Fibroblast of skin of left quadriceps (primary cell): ENCODE measurements at regions not wholly inside any gene's neighbourhood (a gene's known extent, or its start where the extent isn't known, plus 50 kb on each side); places are given as distances from the start of the nearest gene placed in this dataset.
"Not testable (repeated sequence)": the region's sequence is repeated elsewhere in the genome, so short reads cannot be mapped to it uniquely, and the experiment has no call there.

ENCODE experiments used
- DNase-seq, 2 experiments: peaks; one replicate each; pipeline ENCODE4 v3.0.0-alpha.2; 2013; ENCODE audit warnings: low read depth in 2 of 2

DNA sequence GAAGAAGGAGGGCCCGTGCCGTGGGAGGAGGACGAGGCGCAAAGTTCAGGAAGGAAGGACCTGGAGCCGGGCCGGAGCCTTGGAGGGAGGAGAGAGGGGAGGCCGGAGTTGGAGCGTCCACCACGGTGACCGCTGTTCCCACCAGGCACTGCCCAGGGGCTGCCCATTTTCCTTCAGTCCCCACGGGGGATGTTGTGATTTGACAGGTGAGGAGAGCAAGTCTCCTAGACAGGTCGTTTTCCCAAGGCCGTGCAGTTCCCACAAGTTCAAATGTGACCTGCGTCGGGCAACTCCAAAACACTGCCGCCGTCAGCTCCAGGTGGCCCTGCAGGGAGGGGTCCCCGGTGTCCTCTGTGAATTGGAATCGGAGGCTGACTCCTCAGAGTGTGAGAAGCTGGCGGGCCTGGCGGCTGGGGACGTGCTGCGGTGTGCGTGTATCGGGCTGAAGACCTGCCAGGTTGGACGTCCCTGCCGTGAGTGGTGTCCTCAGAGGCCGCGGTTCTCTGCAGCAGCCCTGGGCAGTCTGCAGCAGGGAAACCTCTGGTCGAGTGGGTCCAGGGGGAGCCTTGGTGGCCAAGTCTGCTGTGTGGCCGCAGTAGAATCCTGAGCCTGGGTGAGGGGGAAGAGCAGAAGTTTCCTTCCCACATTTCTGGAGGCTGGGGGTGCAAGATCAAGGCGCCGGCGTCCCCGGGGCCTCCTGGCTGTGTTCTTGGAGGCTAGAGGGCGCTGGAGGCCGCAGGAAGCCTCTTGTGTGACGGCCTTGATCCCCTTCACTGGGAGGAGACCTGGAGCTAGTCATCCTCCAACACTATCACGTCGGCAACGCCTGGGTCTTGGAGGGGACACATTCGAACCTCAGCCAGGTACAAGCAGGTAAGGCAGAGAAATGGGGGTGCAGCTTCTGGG, 115.1 kb upstream of the FRMD1 start:
- no peak for DNase-seq

DNA sequence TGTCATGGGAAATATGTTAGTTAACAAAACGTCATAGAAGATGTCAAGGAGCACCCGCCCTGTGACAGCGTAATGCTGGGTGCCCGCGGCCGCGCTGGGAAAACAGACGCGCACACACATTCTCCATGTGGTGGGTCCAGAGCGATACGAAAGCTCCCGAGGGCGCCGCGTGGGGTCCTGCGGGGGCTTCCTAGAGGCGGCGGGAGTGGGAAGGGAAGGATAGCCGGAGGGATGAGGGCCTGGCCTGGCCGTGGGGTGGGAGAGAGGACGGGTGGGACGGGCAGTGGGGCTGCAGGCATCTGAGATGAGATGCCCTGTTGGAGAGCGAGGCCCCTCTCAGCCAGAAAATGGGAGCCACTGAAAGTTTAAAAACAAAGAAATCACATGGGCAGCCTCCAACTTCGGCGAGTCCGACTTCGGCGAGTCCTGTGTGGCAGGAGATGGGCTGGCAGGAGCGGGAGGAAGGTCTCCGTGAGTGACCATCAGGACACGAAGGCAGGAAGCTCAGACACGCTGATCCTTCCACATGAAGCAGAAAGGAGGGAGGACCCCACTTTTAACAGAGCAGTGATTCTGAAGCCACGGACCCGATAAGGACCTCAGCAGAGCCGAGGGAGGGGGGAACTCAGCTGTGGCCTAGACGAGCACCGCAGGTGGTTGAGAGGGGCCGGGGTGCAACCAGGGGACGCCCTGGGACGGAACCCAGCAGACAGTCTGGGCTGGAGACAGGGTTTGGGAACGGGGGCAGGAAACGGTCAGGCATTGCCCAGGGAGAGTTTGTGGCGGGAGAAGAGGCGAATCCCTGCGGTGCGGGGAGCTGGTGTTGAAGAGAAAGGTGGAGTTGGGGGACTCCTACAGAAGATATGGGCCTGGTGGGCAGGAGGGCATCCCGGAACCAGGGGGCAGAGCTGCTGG, 114.1 kb upstream of the FRMD1 start:
- DNase-seq: no peak

DNA sequence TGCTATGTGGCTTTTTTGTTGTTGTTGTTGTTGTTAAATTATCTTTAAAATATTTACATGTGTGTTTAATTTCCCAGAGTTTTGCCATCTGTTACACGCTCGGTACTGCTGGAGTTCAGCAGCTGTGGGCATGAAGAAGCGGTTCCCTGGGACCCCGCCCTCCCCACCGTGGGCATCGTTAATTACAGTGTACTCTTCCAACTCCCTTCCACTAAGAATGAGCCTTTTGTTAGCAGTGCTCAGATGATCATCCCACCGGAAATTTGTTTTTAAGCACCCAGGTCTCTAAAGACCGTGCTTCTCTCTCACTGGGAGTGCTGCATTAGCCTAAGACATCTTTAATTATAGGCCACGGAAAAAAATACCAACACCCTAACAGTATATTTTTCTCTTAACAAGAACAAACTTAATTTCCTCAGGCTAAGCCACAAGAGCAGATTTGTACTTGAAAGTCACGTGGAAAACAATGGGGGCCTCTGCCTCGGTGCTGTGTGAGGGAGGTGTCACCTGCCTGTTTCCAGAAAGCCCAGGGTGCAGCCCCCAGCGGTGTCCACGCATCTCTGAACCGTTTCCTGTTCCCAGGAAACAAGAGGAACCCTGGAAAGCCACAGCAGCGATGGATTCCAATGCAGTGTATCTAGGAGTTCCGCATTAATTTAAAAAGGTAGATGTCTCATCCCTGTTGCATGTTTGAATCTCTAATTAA, 113.3 kb upstream of the FRMD1 start:
- no peak for DNase-seq

DNA sequence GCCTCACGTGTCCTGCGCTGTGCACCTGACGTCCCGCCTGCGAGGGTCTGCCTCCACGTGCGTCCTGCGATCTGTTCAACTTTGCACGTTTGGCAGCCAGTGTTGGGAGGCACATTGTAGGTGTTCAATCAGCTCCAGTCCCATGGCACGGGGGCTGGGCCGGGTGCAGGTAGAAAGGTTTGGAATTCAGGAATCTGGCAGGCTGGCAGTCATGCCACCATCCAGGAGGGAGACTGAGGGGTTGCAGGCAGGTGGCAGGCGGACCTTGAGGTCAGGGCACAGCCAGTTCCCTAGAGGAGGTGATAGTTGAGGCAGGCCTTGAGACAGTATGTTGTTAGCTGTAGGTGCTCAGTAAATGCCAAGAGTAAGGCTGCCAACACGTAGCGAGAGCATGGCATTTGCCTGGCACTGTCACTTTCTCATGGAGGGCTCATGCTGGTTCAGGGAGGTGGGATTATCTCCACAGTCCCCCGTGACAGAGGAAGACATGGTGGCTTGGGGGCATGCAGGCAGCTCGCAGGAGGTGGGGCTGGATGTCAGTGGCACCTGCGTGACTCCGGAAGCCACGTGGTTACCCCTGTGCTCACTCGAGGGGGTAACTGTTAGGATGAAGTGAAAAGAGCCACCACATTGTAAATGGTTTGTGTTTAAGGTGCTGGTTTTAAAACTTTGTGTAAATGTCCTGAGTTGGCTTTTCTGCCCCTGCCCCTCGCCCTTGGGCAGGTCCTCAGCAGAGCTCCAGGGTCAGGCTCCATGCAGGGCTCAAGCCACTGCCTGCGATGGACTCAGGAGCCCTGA, 111.8 kb upstream of the FRMD1 start:
- no peak for DNase-seq

DNA sequence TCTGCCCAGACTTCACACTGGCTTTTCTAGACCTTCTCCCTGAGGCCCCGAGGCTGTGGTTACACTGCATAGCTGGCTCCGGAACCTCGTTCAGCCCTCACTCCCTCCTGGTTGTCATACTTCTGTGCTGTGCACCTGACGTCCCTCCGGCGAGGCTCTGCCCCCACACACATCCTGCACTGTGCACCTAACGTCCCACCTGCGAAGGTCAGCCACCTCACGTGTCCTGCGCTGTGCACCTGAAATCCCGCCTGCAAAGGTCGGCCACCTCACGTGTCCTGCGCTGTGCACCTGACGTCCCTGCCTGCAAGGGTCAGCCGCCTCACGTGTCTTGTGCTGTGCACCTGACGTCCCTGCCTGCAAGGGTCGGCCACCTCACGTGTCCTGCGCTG, 111.0 kb upstream of the FRMD1 start:
- no peak for DNase-seq

DNA sequence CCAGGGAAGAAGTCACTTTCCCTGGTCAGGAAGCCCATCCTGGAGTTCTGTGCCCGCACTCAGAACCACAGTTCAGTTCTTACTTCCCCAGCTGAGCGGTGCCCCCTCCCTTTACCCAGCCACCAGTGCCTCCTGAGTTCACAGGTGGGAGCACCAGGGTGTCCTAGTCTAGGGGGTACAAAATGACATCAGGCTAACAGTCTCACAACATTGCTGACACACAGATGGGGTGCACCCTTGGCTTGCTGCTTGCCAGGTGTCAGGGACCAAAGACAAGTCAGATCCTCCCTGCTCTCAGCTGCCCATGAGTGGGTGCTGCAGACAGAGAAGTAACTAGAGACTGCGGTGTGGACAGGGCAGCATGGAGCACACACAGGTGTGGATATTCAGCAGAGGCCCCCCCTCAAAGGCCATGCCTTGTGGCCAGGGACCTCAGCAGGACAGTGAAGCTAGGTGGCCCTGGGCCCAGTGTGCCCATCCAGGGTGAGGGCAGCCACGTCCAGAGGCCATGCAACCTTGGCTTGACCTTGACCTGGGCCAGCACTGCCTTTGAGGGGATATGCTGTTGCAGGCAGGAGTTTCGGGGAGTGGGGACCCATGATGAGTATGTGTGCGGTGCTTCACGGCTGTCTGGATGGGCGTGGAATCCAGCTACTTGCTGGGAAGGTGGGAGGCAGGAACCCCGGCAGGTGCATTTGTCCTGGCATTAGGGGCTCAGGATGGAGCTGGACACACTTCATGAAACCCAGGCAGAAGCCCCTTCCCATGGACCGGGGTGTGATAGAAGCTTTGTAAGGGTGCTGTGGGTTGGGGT, 110.4 kb upstream of the FRMD1 start:
- no peak for DNase-seq

- no peak for DNase-seq
Measured at GRCh38 chr6:168188369-168189199, 109.6 kb upstream of the FRMD1 start.

GRCh38 chr6:168186438-168186837, 107.4 kb upstream of the FRMD1 start:
- no peak for DNase-seq

- DNase-seq: not testable (repeated sequence)
Measured at GRCh38 chr6:168186018-168186417, 107.0 kb upstream of the FRMD1 start.

- DNase-seq: no peak
Measured at GRCh38 chr6:168184701-168185100, 105.7 kb upstream of the FRMD1 start.

- DNase-seq: no peak
Measured at GRCh38 chr6:168183613-168183970, 104.6 kb upstream of the FRMD1 start.

DNA sequence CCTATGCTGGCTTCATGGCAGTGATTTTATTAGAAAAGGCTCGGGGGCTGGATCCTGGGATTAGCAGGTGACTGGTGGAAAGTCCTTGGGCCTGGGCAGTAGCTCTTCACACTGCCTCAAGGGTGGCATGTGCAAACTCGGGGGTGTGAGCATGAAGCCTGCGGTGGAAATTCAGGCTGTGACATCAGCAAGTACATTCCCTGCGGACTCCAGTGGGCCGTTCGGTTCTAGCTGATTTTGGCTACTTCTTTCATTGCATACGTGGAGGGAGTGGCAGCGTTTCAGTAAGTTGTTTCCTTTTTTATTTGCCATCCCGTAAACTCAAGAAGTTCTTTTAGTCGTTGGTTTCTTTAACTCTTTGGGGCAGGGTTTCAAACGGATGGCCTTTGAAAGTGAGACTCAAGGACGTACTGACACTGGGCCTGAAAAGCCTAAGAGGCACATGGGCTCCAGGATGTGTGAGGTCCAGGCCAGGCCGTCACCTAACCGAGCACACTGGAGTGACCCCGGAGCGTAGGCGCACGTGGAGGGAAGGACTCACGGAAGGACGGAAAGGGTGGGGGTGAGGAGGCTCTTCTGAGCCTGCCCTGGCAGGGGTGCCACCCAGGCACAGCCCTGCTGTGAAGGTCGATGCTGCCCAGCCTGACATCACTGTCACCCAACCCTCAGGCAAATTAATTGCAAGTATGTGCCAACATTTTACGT, 104.0 kb upstream of the FRMD1 start:
- no peak for DNase-seq

DNA sequence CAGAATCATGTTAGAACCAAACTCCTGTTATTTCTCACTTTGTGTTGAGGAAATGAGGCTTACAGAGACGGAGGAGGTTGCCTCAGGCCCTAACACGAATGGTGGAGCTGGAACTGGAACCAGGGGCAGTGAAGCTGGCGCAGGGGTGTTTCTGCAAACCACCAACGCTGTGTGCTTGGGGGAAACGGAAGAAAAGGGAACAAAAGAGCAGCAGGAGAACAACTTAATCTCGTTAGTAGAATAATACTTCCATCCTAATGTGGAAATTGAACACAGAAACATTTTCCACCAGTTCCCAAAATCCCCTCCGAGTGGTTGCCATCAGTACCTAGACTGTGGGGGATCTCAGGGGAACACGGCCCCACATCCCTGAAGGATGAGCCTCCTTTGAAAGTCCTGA, 103.4 kb upstream of the FRMD1 start:
- DNase-seq: no peak

GRCh38 chr6:168181876-168182275, 102.9 kb upstream of the FRMD1 start:
- no peak for DNase-seq

DNA sequence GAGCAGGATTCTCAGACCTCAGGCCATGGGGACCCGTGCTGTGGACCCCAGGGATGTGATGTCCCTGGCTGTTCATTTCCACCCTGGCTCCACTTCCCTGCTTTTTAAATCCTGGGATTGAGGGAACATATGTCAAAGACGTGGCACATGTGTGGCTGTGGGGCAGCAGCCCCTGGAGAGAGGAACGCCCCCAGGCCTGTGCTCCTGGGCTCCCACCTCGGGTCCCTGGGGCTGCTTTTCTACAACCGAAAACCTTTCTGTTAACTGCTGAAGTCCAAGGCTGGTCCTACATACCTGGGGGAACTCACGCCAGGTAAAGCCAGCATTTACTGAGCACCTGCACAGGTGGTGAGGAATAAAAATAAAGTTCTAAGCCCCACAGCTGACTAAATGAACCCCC, 102.3 kb upstream of the FRMD1 start:
- DNase-seq: no peak

GRCh38 chr6:168180548-168181011, 101.6 kb upstream of the FRMD1 start:
- no peak for DNase-seq

DNA sequence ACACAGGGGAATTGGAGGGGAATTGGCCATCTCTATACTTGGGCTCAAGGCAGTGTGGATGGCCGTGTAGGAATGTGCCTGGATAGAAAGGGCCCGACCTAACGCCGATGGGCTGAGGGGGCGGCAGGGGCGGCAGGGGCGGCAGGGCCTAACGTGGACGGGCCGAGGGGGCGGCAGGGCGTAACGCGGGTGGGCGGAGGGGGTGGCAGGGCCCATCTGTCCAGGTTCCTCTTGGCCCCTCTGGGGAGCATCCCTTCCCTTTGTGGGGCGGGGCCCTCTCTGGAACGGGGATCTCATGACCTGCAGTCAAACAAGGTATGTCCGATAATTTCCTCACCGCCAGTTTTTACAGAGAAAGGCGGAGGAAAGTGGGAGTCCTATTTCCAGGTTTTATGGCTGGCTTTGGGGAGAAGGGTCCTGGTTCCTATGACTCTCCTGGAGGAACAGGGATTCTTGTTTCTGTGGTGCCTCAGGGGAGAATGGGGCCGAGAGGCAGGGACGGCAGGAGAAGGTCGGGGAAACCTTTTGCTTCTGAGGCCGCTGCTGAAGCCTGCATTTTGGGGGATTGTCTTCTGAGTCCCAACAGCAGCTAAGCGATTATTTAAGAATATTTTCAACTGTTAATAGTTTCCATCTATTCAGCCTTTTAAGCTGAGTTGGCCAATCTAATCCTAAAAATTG, 100.8 kb upstream of the FRMD1 start:
- DNase-seq: no peak

- DNase-seq: no peak
Measured at GRCh38 chr6:168179133-168179532, 100.1 kb upstream of the FRMD1 start.
